Neural cell (in vitro differentiated cells): ENCODE measurements at regions not wholly inside any gene's neighbourhood (a gene's known extent, or its start where the extent isn't known, plus 50 kb on each side); places are given as distances from the start of the nearest gene placed in this dataset.

Source experiments
- CTCF ChIP-seq: fragments of 450-650 bp; IDR thresholded peaks from 2 replicates; pipeline ENCODE4 v1.5.1; 2014; ENCODE audit warnings: antibody characterized with exemption, mild to moderate bottlenecking, moderate library complexity; ENCODE audit not compliant: poor library complexity, severe bottlenecking
- EZH2 ChIP-seq: fragments of 200-600, 300-800 bp; shearing (Covaris generic), sonication (generic); IDR thresholded peaks from 2 replicates; pipeline ENCODE4 v1.6.1; 2014; ENCODE audit warnings: antibody characterized with exemption, low read length, borderline replicate concordance, mild to moderate bottlenecking; ENCODE audit not compliant: insufficient read depth, poor library complexity, severe bottlenecking
- MXI1 ChIP-seq: fragments of 450-650 bp; conservative IDR thresholded peaks from 2 replicates; pipeline ENCODE4 v1.6.1; 2014; ENCODE audit warnings: antibody characterized with exemption, mild to moderate bottlenecking; ENCODE audit not compliant: poor library complexity, severe bottlenecking
- TF ChIP-seq, protein P1 (sequence below): IDR thresholded peaks from 2 replicates; pipeline ENCODE4 v1.6.1; 2012; ENCODE audit warnings: borderline replicate concordance

DNA sequence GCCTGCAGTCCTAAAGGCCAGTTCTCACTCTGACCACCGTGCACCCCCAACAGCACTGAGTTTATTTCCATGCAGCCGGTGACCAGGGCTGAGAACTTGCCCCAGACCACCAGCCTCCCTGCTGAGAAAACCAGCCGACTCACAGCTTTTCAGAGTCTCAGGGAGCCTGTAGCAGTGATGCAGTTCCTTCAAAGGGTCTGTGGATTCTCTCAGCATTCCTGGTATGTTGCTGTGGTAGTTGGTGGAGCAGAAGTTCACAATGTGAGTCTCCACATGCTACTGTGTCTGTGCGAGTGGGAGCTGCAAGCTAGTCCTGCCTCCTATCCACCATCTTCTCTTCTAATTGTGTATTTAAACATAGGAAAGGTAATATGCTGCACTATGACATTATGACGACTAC is 254.9 kb upstream of the KLF12 start:
- TF ChIP-seq CTCF (no peak), EZH2 (no peak), MXI1 (no peak)
- TF ChIP-seq, protein P1, sequence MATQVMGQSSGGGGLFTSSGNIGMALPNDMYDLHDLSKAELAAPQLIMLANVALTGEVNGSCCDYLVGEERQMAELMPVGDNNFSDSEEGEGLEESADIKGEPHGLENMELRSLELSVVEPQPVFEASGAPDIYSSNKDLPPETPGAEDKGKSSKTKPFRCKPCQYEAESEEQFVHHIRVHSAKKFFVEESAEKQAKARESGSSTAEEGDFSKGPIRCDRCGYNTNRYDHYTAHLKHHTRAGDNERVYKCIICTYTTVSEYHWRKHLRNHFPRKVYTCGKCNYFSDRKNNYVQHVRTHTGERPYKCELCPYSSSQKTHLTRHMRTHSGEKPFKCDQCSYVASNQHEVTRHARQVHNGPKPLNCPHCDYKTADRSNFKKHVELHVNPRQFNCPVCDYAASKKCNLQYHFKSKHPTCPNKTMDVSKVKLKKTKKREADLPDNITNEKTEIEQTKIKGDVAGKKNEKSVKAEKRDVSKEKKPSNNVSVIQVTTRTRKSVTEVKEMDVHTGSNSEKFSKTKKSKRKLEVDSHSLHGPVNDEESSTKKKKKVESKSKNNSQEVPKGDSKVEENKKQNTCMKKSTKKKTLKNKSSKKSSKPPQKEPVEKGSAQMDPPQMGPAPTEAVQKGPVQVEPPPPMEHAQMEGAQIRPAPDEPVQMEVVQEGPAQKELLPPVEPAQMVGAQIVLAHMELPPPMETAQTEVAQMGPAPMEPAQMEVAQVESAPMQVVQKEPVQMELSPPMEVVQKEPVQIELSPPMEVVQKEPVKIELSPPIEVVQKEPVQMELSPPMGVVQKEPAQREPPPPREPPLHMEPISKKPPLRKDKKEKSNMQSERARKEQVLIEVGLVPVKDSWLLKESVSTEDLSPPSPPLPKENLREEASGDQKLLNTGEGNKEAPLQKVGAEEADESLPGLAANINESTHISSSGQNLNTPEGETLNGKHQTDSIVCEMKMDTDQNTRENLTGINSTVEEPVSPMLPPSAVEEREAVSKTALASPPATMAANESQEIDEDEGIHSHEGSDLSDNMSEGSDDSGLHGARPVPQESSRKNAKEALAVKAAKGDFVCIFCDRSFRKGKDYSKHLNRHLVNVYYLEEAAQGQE: no peak
